ENCODE measurements at regions not wholly inside any gene's neighbourhood (a gene's known extent, or its start where the extent isn't known, plus 50 kb on each side); places are given as distances from the start of the nearest gene placed in this dataset.

DNA sequence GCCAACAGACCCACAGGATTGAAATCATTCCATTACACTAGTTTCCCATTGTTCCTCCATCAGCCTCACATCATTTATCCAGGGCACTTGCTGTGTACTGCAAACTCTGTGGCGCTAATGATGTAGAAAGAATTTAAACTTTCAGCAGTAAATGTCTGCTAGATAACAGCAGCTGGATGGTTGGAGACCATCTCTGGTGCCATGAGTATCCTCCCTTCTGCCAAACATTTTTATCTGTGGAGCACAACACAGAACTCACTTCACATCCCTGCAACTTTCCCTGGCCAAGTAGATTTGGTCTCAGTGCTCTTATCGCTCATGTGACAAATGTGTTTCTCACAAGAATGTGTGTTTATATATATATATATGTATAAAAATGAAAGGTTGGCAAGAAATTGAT is 481.9 kb downstream of the FGF9 start:
- TF ChIP-seq, protein P1, sequence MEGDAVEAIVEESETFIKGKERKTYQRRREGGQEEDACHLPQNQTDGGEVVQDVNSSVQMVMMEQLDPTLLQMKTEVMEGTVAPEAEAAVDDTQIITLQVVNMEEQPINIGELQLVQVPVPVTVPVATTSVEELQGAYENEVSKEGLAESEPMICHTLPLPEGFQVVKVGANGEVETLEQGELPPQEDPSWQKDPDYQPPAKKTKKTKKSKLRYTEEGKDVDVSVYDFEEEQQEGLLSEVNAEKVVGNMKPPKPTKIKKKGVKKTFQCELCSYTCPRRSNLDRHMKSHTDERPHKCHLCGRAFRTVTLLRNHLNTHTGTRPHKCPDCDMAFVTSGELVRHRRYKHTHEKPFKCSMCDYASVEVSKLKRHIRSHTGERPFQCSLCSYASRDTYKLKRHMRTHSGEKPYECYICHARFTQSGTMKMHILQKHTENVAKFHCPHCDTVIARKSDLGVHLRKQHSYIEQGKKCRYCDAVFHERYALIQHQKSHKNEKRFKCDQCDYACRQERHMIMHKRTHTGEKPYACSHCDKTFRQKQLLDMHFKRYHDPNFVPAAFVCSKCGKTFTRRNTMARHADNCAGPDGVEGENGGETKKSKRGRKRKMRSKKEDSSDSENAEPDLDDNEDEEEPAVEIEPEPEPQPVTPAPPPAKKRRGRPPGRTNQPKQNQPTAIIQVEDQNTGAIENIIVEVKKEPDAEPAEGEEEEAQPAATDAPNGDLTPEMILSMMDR (IDR thresholded peaks at IDR 0.05; ENCODE audit: low read depth, low read length): no peak
- no peak for TF ChIP-seq POLR2A (IDR thresholded peaks at IDR 0.05; ENCODE audit: extremely low read depth, insufficient read length)
- TF ChIP-seq MYC (IDR thresholded peaks at IDR 0.05; ENCODE audit: low read depth, low read length): no peak
